ENCODE measurements at regions not wholly inside any gene's neighbourhood (a gene's known extent, or its start where the extent isn't known, plus 50 kb on each side); places are given as distances from the start of the nearest gene placed in this dataset.

- TF ChIP-seq, protein P1, sequence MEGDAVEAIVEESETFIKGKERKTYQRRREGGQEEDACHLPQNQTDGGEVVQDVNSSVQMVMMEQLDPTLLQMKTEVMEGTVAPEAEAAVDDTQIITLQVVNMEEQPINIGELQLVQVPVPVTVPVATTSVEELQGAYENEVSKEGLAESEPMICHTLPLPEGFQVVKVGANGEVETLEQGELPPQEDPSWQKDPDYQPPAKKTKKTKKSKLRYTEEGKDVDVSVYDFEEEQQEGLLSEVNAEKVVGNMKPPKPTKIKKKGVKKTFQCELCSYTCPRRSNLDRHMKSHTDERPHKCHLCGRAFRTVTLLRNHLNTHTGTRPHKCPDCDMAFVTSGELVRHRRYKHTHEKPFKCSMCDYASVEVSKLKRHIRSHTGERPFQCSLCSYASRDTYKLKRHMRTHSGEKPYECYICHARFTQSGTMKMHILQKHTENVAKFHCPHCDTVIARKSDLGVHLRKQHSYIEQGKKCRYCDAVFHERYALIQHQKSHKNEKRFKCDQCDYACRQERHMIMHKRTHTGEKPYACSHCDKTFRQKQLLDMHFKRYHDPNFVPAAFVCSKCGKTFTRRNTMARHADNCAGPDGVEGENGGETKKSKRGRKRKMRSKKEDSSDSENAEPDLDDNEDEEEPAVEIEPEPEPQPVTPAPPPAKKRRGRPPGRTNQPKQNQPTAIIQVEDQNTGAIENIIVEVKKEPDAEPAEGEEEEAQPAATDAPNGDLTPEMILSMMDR (IDR thresholded peaks at IDR 0.05): no peak
- no peak for TF ChIP-seq POLR2A (IDR thresholded peaks at IDR 0.05)
These were observed 207.0 kb upstream of the TBL1X start for GRCh38 chrX:9257718-9258420.
